WTC11 (cell line): ENCODE measurements at regions not wholly inside any gene's neighbourhood (a gene's known extent, or its start where the extent isn't known, plus 50 kb on each side); places are given as distances from the start of the nearest gene placed in this dataset.

Experiments
- ATAC-seq: fragments of 200-7000 bp; cut with Tn5 transposase; 2 replicates; pipeline ENCODE4 v1.10.0; 2021; ENCODE audit warnings: mild to moderate bottlenecking, moderate library complexity
- CTCF ChIA-PET: fragments of 300-600 bp; sonication (Branson Sonifier 250); formaldehyde crosslinking; loops from one replicate; lab custom pipeline; 2021; ENCODE audit warnings: antibody characterized with exemption; lab: Charles Lee
- POLR2A ChIA-PET: fragments of 350-600 bp; sonication (Branson Sonifier 250); formaldehyde crosslinking; loops from one replicate; lab custom pipeline; 2021; ENCODE audit warnings: antibody characterized with exemption; lab: Charles Lee
- DNase-seq: peaks from one replicate; pipeline ENCODE4 v3.0.0; 2021; ENCODE audit warnings: low spot score
- H3K27ac Mint-ChIP-seq: 2 replicates; pipeline ENCODE4 v1.8.0; 2021; ENCODE audit warnings: mixed read lengths
- H3K27me3 Mint-ChIP-seq: 2 replicates; pipeline ENCODE4 v1.8.0; 2021; ENCODE audit warnings: low read depth, mild to moderate bottlenecking, moderate library complexity, mixed read lengths
- H3K36me3 Mint-ChIP-seq: 2 replicates; pipeline ENCODE4 v1.8.0; 2021; ENCODE audit warnings: mixed read lengths
- H3K4me1 Mint-ChIP-seq: 2 replicates; pipeline ENCODE4 v1.8.0; 2022; ENCODE audit warnings: mixed read lengths
- H3K4me3 Mint-ChIP-seq: 2 replicates; pipeline ENCODE4 v1.8.0; 2021; ENCODE audit warnings: mild to moderate bottlenecking, moderate library complexity, mixed read lengths
- H3K9me3 Mint-ChIP-seq: 2 replicates; pipeline ENCODE4 v1.8.0; 2021; ENCODE audit warnings: mixed read lengths
- ELF4 ChIP-seq: sonication (generic); formaldehyde crosslinking; IDR thresholded peaks from 2 replicates; pipeline ENCODE4 v1.8.1; 2022; ENCODE audit warnings: low read depth, mild to moderate bottlenecking, moderate library complexity, missing genetic modification reagents
- MXD4 ChIP-seq: fragments of 250-450 bp; sonication (Bioruptor Pico); IDR thresholded peaks from 2 replicates; pipeline ENCODE4 v1.8.0; 2021; ENCODE audit warnings: mild to moderate bottlenecking, moderate library complexity, borderline replicate concordance
- NR1H2 ChIP-seq: sonication (generic); formaldehyde crosslinking; IDR thresholded peaks from 2 replicates; pipeline ENCODE4 v1.9.0; 2021; ENCODE audit warnings: mild to moderate bottlenecking, moderate library complexity, missing genetic modification reagents
- OVOL2 ChIP-seq: fragments of 250-450 bp; sonication (Bioruptor Pico); IDR thresholded peaks from 2 replicates; pipeline ENCODE4 v1.9.0; 2021; ENCODE audit warnings: mild to moderate bottlenecking, borderline replicate concordance
- SOX15 ChIP-seq: fragments of 250-450 bp; sonication (Bioruptor Pico); IDR thresholded peaks from 2 replicates; pipeline ENCODE4 v1.9.0; 2021; ENCODE audit warnings: mild to moderate bottlenecking
- ZNF138 ChIP-seq: sonication (generic); formaldehyde crosslinking; conservative IDR thresholded peaks from 2 replicates; pipeline ENCODE4 v1.8.1; 2022; ENCODE audit warnings: mild to moderate bottlenecking, moderate library complexity, missing genetic modification reagents
- ZNF232 ChIP-seq: sonication (generic); formaldehyde crosslinking; IDR thresholded peaks from 2 replicates; pipeline ENCODE4 v1.8.0; 2022; ENCODE audit warnings: mild to moderate bottlenecking, missing genetic modification reagents
- ZNF423 ChIP-seq: fragments of 250-450 bp; sonication (Bioruptor Pico); IDR thresholded peaks from 2 replicates; pipeline ENCODE4 v2.1.2; 2022; ENCODE audit warnings: mild to moderate bottlenecking, moderate library complexity
- TF ChIP-seq, protein P1 (sequence below): sonication (generic); formaldehyde crosslinking; IDR thresholded peaks from 2 replicates; pipeline ENCODE4 v1.8.0; 2023; ENCODE audit warnings: missing genetic modification reagents, mild to moderate bottlenecking, borderline replicate concordance
- TF ChIP-seq, protein P2 (sequence below): fragments of 200-600 bp; IDR thresholded peaks from 2 replicates; pipeline ENCODE4 v1.8.0; 2022; ENCODE audit warnings: antibody characterized with exemption
- TF ChIP-seq, protein P3 (sequence below): sonication (generic); formaldehyde crosslinking; IDR thresholded peaks from 2 replicates; pipeline ENCODE4 v1.8.0; 2023; ENCODE audit warnings: mild to moderate bottlenecking, missing genetic modification reagents
- TF ChIP-seq, protein P4 (sequence below): fragments of 250-450 bp; sonication (Bioruptor Pico); IDR thresholded peaks from 2 replicates; pipeline ENCODE4 v1.9.0; 2021; ENCODE audit warnings: moderate library complexity, mild to moderate bottlenecking, inconsistent platforms, borderline replicate concordance
- TF ChIP-seq, protein P5 (sequence below): sonication (generic); formaldehyde crosslinking; IDR thresholded peaks from 2 replicates; pipeline ENCODE4 v1.8.0; 2023; ENCODE audit warnings: missing genetic modification reagents
- TF ChIP-seq, protein P6 (sequence below): sonication (generic); formaldehyde crosslinking; IDR thresholded peaks from 2 replicates; pipeline ENCODE4 v1.8.0; 2022; ENCODE audit warnings: missing genetic modification reagents
- TF ChIP-seq, protein P7 (sequence below): sonication (generic); formaldehyde crosslinking; IDR thresholded peaks from 2 replicates; pipeline ENCODE4 v1.8.1; 2022; ENCODE audit warnings: low read depth, missing genetic modification reagents, borderline replicate concordance
- TF ChIP-seq, protein P8 (sequence below): sonication (generic); formaldehyde crosslinking; IDR thresholded peaks from 2 replicates; pipeline ENCODE4 v1.8.1; 2023; ENCODE audit warnings: mild to moderate bottlenecking, moderate library complexity, missing genetic modification reagents

DNA sequence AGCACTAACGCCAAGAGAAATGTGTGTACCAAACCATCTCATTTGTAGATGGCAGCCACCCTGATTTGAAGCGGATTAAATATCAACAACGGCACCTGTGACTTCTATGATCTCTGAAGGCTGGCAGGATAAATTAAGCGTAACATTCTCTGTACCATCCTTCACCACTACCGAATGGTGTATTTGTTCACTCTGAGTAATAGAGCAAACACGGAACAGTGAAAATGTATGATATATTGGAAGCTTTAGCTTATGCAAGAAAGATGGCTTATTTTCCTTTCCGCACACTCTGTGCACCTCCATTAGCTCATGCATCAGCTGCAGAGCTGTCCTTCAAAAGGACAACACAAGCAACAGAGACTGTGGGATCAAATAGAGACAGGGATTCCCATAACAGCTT lies 431.1 kb downstream of the PRELID2 start (continued):
- TF ChIP-seq, protein P1, sequence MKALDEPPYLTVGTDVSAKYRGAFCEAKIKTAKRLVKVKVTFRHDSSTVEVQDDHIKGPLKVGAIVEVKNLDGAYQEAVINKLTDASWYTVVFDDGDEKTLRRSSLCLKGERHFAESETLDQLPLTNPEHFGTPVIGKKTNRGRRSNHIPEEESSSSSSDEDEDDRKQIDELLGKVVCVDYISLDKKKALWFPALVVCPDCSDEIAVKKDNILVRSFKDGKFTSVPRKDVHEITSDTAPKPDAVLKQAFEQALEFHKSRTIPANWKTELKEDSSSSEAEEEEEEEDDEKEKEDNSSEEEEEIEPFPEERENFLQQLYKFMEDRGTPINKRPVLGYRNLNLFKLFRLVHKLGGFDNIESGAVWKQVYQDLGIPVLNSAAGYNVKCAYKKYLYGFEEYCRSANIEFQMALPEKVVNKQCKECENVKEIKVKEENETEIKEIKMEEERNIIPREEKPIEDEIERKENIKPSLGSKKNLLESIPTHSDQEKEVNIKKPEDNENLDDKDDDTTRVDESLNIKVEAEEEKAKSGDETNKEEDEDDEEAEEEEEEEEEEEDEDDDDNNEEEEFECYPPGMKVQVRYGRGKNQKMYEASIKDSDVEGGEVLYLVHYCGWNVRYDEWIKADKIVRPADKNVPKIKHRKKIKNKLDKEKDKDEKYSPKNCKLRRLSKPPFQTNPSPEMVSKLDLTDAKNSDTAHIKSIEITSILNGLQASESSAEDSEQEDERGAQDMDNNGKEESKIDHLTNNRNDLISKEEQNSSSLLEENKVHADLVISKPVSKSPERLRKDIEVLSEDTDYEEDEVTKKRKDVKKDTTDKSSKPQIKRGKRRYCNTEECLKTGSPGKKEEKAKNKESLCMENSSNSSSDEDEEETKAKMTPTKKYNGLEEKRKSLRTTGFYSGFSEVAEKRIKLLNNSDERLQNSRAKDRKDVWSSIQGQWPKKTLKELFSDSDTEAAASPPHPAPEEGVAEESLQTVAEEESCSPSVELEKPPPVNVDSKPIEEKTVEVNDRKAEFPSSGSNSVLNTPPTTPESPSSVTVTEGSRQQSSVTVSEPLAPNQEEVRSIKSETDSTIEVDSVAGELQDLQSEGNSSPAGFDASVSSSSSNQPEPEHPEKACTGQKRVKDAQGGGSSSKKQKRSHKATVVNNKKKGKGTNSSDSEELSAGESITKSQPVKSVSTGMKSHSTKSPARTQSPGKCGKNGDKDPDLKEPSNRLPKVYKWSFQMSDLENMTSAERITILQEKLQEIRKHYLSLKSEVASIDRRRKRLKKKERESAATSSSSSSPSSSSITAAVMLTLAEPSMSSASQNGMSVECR, result no peak
- no peak for TF ChIP-seq ZNF232
- TF ChIP-seq, protein P2, sequence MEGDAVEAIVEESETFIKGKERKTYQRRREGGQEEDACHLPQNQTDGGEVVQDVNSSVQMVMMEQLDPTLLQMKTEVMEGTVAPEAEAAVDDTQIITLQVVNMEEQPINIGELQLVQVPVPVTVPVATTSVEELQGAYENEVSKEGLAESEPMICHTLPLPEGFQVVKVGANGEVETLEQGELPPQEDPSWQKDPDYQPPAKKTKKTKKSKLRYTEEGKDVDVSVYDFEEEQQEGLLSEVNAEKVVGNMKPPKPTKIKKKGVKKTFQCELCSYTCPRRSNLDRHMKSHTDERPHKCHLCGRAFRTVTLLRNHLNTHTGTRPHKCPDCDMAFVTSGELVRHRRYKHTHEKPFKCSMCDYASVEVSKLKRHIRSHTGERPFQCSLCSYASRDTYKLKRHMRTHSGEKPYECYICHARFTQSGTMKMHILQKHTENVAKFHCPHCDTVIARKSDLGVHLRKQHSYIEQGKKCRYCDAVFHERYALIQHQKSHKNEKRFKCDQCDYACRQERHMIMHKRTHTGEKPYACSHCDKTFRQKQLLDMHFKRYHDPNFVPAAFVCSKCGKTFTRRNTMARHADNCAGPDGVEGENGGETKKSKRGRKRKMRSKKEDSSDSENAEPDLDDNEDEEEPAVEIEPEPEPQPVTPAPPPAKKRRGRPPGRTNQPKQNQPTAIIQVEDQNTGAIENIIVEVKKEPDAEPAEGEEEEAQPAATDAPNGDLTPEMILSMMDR, result no peak

DNA sequence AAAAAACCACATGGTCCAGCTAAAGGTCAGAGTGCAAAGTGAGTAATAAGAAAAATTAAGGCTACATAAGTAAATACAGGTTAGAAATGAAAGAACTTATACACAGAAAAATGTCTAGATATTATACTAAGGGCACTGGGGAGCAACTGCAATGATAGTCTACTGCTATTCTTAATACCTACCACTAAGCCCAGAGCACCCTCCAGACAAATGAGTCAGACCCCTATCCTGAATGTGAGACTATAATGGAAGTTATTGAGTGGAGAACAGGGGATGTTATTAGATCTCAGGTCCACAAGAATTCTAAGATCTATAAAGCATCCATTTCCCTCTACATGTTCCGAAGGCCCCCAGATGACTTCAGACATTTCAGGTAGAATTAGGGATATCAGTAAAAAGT lies 438.3 kb downstream of the PRELID2 start:
- H3K36me3 Mint-ChIP-seq, result no peaks in the 10 kb centered on the region; the same call in 1 of the 2 replicates
- CTCF ChIA-PET, result no interaction called here
- POLR2A ChIA-PET, result no interaction called here
- no peak for ATAC-seq
- peaks cover 13% of the 10 kb centered on the region for H3K9me3 Mint-ChIP-seq
- no peak for DNase-seq
- H3K4me3 Mint-ChIP-seq, result no peak overlapping the region
- no peaks in the 10 kb centered on the region for H3K4me1 Mint-ChIP-seq
- H3K27me3 Mint-ChIP-seq, result no peaks in the 10 kb centered on the region
- no peak overlapping the region for H3K27ac Mint-ChIP-seq
- TF ChIP-seq OVOL2 (no peak), ZNF423 (CRISPR knock-in tag) (no peak), NR1H2 (CRISPR knock-in tag) (no peak), ZNF138 (no peak), ELF4 (no peak), MXD4 (no peak), SOX15 (CRISPR knock-in tag) (no peak)
- TF ChIP-seq, protein P3, sequence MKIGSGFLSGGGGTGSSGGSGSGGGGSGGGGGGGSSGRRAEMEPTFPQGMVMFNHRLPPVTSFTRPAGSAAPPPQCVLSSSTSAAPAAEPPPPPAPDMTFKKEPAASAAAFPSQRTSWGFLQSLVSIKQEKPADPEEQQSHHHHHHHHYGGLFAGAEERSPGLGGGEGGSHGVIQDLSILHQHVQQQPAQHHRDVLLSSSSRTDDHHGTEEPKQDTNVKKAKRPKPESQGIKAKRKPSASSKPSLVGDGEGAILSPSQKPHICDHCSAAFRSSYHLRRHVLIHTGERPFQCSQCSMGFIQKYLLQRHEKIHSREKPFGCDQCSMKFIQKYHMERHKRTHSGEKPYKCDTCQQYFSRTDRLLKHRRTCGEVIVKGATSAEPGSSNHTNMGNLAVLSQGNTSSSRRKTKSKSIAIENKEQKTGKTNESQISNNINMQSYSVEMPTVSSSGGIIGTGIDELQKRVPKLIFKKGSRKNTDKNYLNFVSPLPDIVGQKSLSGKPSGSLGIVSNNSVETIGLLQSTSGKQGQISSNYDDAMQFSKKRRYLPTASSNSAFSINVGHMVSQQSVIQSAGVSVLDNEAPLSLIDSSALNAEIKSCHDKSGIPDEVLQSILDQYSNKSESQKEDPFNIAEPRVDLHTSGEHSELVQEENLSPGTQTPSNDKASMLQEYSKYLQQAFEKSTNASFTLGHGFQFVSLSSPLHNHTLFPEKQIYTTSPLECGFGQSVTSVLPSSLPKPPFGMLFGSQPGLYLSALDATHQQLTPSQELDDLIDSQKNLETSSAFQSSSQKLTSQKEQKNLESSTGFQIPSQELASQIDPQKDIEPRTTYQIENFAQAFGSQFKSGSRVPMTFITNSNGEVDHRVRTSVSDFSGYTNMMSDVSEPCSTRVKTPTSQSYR (CRISPR knock-in tag), result no peak
- TF ChIP-seq, protein P4, sequence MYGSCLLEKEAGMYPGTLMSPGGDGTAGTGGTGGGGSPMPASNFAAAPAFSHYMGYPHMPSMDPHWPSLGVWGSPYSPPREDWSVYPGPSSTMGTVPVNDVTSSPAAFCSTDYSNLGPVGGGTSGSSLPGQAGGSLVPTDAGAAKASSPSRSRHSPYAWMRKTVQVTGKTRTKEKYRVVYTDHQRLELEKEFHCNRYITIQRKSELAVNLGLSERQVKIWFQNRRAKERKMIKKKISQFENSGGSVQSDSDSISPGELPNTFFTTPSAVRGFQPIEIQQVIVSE, result no peak
- TF ChIP-seq, protein P5, sequence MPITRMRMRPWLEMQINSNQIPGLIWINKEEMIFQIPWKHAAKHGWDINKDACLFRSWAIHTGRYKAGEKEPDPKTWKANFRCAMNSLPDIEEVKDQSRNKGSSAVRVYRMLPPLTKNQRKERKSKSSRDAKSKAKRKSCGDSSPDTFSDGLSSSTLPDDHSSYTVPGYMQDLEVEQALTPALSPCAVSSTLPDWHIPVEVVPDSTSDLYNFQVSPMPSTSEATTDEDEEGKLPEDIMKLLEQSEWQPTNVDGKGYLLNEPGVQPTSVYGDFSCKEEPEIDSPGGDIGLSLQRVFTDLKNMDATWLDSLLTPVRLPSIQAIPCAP (CRISPR knock-in tag), result no peak
- TF ChIP-seq, protein P6, sequence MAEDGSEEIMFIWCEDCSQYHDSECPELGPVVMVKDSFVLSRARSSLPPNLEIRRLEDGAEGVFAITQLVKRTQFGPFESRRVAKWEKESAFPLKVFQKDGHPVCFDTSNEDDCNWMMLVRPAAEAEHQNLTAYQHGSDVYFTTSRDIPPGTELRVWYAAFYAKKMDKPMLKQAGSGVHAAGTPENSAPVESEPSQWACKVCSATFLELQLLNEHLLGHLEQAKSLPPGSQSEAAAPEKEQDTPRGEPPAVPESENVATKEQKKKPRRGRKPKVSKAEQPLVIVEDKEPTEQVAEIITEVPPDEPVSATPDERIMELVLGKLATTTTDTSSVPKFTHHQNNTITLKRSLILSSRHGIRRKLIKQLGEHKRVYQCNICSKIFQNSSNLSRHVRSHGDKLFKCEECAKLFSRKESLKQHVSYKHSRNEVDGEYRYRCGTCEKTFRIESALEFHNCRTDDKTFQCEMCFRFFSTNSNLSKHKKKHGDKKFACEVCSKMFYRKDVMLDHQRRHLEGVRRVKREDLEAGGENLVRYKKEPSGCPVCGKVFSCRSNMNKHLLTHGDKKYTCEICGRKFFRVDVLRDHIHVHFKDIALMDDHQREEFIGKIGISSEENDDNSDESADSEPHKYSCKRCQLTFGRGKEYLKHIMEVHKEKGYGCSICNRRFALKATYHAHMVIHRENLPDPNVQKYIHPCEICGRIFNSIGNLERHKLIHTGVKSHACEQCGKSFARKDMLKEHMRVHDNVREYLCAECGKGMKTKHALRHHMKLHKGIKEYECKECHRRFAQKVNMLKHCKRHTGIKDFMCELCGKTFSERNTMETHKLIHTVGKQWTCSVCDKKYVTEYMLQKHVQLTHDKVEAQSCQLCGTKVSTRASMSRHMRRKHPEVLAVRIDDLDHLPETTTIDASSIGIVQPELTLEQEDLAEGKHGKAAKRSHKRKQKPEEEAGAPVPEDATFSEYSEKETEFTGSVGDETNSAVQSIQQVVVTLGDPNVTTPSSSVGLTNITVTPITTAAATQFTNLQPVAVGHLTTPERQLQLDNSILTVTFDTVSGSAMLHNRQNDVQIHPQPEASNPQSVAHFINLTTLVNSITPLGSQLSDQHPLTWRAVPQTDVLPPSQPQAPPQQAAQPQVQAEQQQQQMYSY, result no peak
- TF ChIP-seq, protein P7, sequence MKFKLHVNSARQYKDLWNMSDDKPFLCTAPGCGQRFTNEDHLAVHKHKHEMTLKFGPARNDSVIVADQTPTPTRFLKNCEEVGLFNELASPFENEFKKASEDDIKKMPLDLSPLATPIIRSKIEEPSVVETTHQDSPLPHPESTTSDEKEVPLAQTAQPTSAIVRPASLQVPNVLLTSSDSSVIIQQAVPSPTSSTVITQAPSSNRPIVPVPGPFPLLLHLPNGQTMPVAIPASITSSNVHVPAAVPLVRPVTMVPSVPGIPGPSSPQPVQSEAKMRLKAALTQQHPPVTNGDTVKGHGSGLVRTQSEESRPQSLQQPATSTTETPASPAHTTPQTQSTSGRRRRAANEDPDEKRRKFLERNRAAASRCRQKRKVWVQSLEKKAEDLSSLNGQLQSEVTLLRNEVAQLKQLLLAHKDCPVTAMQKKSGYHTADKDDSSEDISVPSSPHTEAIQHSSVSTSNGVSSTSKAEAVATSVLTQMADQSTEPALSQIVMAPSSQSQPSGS, result no peak
- TF ChIP-seq, protein P2, result no peak
- TF ChIP-seq, protein P8, sequence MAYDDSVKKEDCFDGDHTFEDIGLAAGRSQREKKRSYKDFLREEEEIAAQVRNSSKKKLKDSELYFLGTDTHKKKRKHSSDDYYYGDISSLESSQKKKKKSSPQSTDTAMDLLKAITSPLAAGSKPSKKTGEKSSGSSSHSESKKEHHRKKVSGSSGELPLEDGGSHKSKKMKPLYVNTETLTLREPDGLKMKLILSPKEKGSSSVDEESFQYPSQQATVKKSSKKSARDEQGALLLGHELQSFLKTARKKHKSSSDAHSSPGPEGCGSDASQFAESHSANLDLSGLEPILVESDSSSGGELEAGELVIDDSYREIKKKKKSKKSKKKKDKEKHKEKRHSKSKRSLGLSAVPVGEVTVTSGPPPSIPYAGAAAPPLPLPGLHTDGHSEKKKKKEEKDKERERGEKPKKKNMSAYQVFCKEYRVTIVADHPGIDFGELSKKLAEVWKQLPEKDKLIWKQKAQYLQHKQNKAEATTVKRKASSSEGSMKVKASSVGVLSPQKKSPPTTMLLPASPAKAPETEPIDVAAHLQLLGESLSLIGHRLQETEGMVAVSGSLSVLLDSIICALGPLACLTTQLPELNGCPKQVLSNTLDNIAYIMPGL, result no peak
